Right cardiac atrium (tissue), 5 donors: ENCODE measurements at regions not wholly inside any gene's neighbourhood (a gene's known extent, or its start where the extent isn't known, plus 50 kb on each side); places are given as distances from the start of the nearest gene placed in this dataset.

Source experiments
- ATAC-seq, 2 donors: fragments of 200-7000 bp; cut with Tn5 transposase; one replicate each; pipeline versions ENCODE4 v1.8.0 to v1.9.1; 2020; ENCODE audit warnings: moderate library complexity in 2 of 2, mild to moderate bottlenecking in 1 of 2
- DNase-seq, 3 donors: peaks; one replicate each; pipeline ENCODE4 v3.0.0-alpha.2; 2020
- H3K27ac ChIP-seq: one replicate; pipeline ENCODE4 v1.5.1; 2013; ENCODE audit warnings: mild to moderate bottlenecking, low read length, control low read depth, moderate library complexity
- H3K27me3 ChIP-seq: one replicate; pipeline ENCODE4 v1.6.1; 2013; ENCODE audit not compliant: control insufficient read depth, insufficient read depth
- H3K4me1 ChIP-seq: one replicate; pipeline ENCODE4 v1.6.1; 2013; ENCODE audit warnings: low read length; ENCODE audit not compliant: control insufficient read depth, insufficient read depth
- H3K4me3 ChIP-seq: one replicate; pipeline ENCODE4 v1.5.1; 2013; ENCODE audit warnings: low read length, control low read depth
- H3K9me3 ChIP-seq: one replicate; pipeline ENCODE4 v1.6.1; 2013; ENCODE audit warnings: low read length; ENCODE audit not compliant: control insufficient read depth
- WGBS: extraction: QIAGEN DNeasy Blood & Tissue Kit; methylation state at CpG from one replicate; pipeline ENCODE4 v1.1.7; 2013; 5-methylcytosine and 5-hydroxymethylcytosine counted together
- intact Hi-C, 4 donors: fragments of 100-400 bp; cut with DNase I; formaldehyde crosslinking; loops; one replicate each; pipeline versions ENCODE4 v1.11.0 to v1.14.0; 2022 to 2023
- donor health status: healthy with polysubstance abuse.
- donor health status: DM: no; HTN: yes; CAD: no.
- donor health status: DM: no; HTN: no; CAD: no.
- donor health status: DM: no; HTN: yes; CAD: no; lungs with severe emphysema.
- donor health status: DM: yes; HTN: yes; CAD: no.

GRCh38 chr6:44772838-44773237 is 385.3 kb downstream of the CDC5L start:
- intact Hi-C loops: no loop called here

DNA sequence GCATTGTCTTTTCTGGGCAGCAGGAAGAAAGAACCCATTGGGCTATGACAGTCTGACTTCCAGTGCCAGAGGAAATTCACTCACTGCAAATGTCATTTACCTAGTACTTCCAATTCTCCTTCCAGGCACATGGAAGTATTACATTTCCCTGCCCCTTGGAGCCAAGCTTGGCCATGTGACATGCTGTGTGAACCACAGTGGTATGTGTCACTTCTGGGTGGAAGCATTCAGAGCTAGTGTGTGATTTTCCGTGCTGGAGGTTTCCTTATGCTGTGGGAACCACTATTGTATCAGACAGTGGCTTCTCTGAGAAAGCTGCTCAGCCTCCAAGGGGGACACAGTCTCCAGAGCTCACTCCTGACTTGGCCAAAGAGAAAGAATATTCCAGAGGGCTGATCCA is 387.6 kb downstream of the CDC5L start:
- no peak overlapping the region for H3K4me3 ChIP-seq
- DNase-seq: no peak
- H3K4me1 ChIP-seq: no peaks in the 10 kb centered on the region
- H3K9me3 ChIP-seq: no peaks in the 10 kb centered on the region
- H3K27me3 ChIP-seq: no peaks in the 10 kb centered on the region
- no peak overlapping the region for H3K27ac ChIP-seq
- intact Hi-C loops: no loop called here
- WGBS: 55% methylated on average over 1 of the region's 1 CpG
- ATAC-seq: no peak

More at GRCh38 chr6:44772838-44773237, 385.3 kb downstream of the CDC5L start:
- Histone ChIP-seq H3K27ac (no peak overlapping the region), H3K27me3 (no peaks in the 10 kb centered on the region), H3K4me1 (no peaks in the 10 kb centered on the region), H3K9me3 (no peaks in the 10 kb centered on the region), H3K4me3 (no peak overlapping the region)
- DNase-seq (no peak), ATAC-seq (no peak)

GRCh38 chr6:44776344-44776743 is 388.8 kb downstream of the CDC5L start:
- intact Hi-C loops: no loop called here
- H3K27ac ChIP-seq: no peak overlapping the region

DNA sequence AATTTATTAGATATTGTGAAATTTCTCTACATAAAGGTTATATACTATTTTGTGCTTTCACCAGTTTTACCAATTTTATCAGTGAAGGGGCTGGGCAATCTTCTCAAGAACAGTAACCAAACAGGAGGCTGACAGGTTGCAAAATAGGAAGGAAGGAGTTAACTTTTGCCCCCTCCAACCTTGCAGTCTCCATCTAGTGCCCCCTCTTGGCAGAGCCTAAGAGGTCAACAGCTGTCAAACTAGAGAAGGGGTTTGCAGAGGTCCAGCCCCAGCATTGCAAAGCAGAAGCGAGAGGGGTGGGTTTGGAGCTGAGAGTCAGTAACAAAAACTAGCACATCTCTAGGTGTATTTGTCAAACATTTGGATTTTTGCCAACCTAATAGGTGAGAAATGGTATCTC is 391.0 kb downstream of the CDC5L start:
- 87% methylated on average over 1 of the region's 1 CpG for WGBS
- H3K4me3 ChIP-seq: no peak overlapping the region
- no peaks in the 10 kb centered on the region for H3K27me3 ChIP-seq
- intact Hi-C loops: no loop called here
- no peaks in the 10 kb centered on the region for H3K4me1 ChIP-seq
- DNase-seq (no peak), ATAC-seq (no peak)
- no peaks in the 10 kb centered on the region for H3K9me3 ChIP-seq
- H3K27ac ChIP-seq: no peak overlapping the region

More at GRCh38 chr6:44776344-44776743, 388.8 kb downstream of the CDC5L start:
- H3K4me3 ChIP-seq: no peak overlapping the region
- no peaks in the 10 kb centered on the region for H3K9me3 ChIP-seq
- ATAC-seq (no peak), DNase-seq (no peak)
- no peaks in the 10 kb centered on the region for H3K4me1 ChIP-seq
- H3K27me3 ChIP-seq: no peaks in the 10 kb centered on the region
